ENCODE measurements at regions not wholly inside any gene's neighbourhood (a gene's known extent, or its start where the extent isn't known, plus 50 kb on each side); places are given as distances from the start of the nearest gene placed in this dataset.

GRCh38 chr3:137110392-137110996, 152.7 kb downstream of the IL20RB start:
- no peak overlapping the region for H3K4me3 ChIP-seq (ENCODE audit: low read depth, low read length)
- no peak for DNase-seq (ENCODE audit: low read depth)
- TF ChIP-seq CTCF (IDR thresholded peaks at IDR 0.05; ENCODE audit: low read depth, low read length, missing control alignments): peak; percentile 89

- DNase-seq (ENCODE audit: low read depth): no peak
- no peak for TF ChIP-seq CTCF (IDR thresholded peaks at IDR 0.05; ENCODE audit: low read depth, low read length, missing control alignments)
- H3K4me3 ChIP-seq (ENCODE audit: low read depth, low read length): no peak overlapping the region
These were observed 153.7 kb downstream of the IL20RB start for GRCh38 chr3:137111497-137111896.

GRCh38 chr3:137116619-137117018, 158.8 kb downstream of the IL20RB start:
- no peak for DNase-seq (ENCODE audit: low read depth)
- no peak overlapping the region for H3K4me3 ChIP-seq (ENCODE audit: low read depth, low read length)
- TF ChIP-seq CTCF (IDR thresholded peaks at IDR 0.05; ENCODE audit: low read depth, low read length, missing control alignments): no peak

- DNase-seq (ENCODE audit: low read depth): peak; percentile 25
- TF ChIP-seq CTCF (IDR thresholded peaks at IDR 0.05; ENCODE audit: low read depth, low read length, missing control alignments): peak; percentile 87
- no peak overlapping the region for H3K4me3 ChIP-seq (ENCODE audit: low read depth, low read length)
These were observed 164.0 kb downstream of the IL20RB start for GRCh38 chr3:137121704-137122314.

- no peak for TF ChIP-seq CTCF (IDR thresholded peaks at IDR 0.05; ENCODE audit: low read depth, low read length, missing control alignments)
- DNase-seq (ENCODE audit: low read depth): no peak
- H3K4me3 ChIP-seq (ENCODE audit: low read depth, low read length): no peak overlapping the region
These were observed 173.3 kb downstream of the IL20RB start for GRCh38 chr3:137131081-137131480.

GRCh38 chr3:137134431-137134830, 176.6 kb downstream of the IL20RB start:
- no peak for DNase-seq (ENCODE audit: low read depth)
- no peak overlapping the region for H3K4me3 ChIP-seq (ENCODE audit: low read depth, low read length)
- TF ChIP-seq CTCF (IDR thresholded peaks at IDR 0.05; ENCODE audit: low read depth, low read length, missing control alignments): no peak

GRCh38 chr3:137148406-137148805, 190.6 kb downstream of the IL20RB start:
- TF ChIP-seq CTCF (IDR thresholded peaks at IDR 0.05; ENCODE audit: low read depth, low read length, missing control alignments): no peak
- H3K4me3 ChIP-seq (ENCODE audit: low read depth, low read length): no peak overlapping the region
- no peak for DNase-seq (ENCODE audit: low read depth)

Measured in GM12864 (cell line).